HG03575 (cell line): ENCODE measurements at regions not wholly inside any gene's neighbourhood (a gene's known extent, or its start where the extent isn't known, plus 50 kb on each side); places are given as distances from the start of the nearest gene placed in this dataset.
"Not testable (repeated sequence)": the region's sequence is repeated elsewhere in the genome, so short reads cannot be mapped to it uniquely, and the experiment has no call there.

ENCODE experiments used
- ATAC-seq: cut with Tn5 transposase; IDR thresholded peaks from one replicate; pipeline ENCODE4 v1.9.1; 2021; ENCODE audit not compliant: unreplicated experiment, insufficient number of reproducible peaks, low FRiP score; ENCODE audit errors: extremely low read depth

DNA sequence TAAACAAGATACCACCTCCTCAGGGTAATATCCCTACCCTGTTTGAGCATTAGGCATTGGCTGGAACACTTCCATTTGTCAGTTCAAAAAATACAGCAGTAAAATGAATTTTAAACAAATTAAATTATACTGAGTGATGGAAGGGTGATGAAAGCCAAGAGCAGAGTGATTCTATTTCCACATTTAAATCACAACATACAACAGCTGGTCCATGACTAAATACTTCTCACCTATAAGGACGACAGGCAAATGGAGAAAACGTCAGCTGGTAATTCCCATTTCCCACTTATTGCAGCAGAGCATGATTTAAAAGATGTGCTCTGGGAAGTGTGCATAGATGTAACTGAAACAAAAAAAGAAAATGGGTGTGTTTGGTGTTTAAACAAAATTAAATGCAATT, 543.6 kb upstream of the DAB2 start:
- ATAC-seq = no peak

DNA sequence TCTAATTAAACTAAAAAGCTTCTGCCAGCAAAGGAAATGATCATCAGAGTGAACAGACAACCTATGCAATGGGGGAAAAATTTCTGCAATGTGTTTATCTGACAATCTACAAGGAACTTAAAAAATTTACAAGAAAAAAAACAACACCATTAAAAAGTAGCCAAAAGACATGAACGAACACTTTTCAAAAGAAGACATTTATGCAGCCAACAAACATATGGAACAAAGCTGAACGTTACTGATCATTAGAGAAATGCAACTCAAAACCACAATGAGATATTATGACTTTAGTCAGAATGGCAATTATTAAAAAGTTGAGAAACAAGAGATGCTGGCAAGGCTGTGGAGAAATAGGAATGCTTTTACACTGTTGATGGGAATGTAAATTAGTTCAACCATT, 530.4 kb upstream of the DAB2 start:
- no peak for ATAC-seq

- ATAC-seq = no peak
These were observed 526.3 kb upstream of the DAB2 start for GRCh38 chr5:39951070-39951469.

- peak; percentile 77 for ATAC-seq
These were observed 524.2 kb upstream of the DAB2 start for GRCh38 chr5:39948867-39949468.

DNA sequence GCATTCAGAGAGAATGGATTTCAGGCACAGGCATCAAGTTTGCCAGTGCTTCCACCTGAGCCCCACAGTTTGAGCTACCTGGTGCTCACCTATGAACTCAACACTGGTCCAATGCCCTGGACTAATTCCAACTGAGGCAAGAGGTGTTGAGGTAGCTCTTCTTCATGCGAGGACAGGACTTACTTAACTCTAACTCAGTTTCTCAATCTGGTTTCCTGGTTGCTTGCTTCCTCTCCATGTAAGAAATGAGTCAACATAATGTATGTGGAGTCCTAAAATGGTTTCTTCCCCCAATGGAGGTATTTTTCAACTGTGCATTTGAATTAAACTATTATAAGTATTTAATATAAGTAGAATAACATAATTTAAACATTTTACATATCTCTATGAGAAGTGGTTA, 523.6 kb upstream of the DAB2 start:
- no peak for ATAC-seq

DNA sequence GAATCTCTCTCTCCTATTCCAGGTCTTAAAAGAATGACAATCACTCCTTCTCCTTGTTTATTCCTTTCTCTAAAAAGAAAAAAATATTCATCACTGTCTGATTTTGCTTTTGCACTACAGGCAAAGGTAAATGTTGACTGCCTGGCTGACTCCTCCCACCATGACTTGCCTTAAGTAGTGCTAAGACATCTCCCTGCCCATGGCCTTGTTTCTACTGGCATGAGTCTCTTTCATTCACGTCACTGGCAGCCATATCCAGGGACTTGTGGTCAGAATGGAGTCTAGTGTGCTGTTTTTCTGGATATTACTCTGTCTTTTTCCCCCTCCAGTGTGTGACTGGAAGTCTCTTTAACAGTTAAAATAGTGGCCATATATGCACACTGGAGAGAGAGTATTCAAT, 522.9 kb upstream of the DAB2 start:
- ATAC-seq = no peak

DNA sequence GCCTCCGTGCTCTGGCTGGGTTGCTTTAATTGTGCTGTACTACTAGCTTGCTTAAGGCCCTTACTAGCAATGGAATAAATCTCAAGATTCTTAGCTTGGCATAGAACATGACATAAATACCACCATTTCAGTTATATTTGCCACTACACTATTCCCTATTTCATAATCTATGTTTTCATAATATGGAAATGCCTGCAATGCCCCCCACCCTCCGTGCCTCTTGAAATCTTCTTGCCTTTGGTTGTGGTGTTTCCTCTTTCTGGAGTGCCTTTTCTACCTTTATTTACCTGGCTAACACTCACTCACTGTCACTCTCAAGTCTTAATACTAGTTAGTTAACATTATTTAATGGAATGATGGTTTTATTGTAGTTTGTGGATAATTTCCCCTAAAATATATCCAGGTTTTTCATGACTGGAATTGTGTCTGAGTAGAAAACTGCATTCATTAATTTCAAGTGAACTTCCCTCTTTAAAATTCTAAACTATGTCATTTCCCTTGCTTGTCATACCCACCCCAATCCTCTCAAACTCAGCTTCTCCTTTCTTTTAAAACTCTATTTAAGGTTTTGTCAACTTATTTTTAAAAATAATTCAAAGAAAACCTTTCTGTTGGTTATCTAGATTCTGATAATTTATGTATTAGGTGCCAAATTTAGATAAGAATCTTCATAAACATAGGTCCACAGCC, 521.7 kb upstream of the DAB2 start:
- no peak for ATAC-seq

DNA sequence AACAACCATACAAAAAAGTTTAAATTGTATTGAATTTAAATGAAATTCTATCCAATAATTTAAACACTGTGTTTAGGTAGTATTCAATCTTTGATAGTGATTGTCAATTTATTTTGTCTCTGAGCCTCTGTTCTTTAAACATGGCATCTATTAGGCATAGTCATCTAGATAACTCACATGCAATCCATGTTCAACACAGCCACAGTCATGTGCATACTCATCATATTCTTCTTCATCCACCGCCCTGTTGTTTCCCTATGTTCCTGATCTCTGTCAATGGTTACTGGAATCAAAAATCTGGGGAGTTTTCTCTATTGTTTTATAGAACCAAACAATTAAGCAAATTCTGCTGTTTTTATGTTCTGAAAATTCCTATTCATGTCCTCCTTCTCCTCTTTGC, 521.1 kb upstream of the DAB2 start:
- ATAC-seq = no peak

DNA sequence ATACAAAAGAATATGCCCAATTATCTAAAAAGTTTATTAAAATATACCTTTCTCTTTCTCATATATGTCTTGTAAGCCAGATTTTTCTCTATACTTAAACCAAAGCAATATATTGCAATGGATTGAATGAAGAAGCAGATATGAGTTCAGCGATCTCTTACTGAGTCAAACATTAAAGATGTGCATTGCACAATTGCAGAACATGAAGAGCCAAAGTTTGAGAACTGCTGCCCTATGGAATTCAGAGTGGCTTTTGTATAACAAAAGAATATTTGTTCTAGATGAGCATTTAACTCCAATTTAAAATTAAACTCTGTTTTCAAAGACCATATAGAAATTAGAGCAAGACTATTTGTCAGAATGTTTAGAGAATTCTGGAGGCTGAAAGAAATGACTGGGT, 519.0 kb upstream of the DAB2 start:
- no peak for ATAC-seq

GRCh38 chr5:39942606-39943005, 517.8 kb upstream of the DAB2 start:
- ATAC-seq = no peak

DNA sequence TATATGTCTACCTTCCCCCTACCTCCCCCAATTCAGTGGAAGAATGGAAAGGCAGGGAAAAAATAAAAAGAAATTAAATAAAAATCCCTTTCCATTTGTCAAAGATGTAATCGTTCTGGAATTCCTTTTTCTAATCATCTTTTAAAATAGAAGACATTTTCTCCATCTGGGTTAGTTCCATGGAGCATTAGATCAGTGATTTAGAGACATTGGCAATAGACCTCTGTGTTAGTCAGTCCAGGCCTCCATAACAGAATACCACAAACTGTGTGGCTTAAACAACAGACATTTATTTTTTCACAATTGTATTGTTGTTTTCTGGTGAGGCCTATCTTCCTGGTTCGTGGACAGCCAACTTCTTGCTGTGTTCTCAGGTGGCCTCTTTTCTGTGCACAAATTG, 516.6 kb upstream of the DAB2 start:
- ATAC-seq = no peak

DNA sequence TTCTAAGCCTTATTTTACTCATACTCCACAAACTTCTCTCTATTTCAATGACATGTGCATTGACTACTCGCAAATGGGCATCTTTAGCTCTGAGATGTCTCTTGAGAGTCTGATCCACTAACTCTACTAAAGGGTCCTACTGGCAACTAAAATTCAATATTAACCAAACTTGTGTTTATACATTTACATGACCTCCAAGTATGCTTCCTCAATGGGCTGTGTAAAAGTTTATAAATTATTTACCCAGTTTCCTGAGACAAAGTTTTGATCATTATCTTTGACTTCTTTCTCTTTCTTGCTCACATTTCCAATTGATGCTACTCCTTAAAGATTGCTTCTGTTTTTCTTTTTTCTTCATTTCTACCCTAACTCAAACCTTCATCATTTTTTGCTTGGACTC, 510.1 kb upstream of the DAB2 start:
- ATAC-seq = no peak

- ATAC-seq = no peak
These were observed 508.3 kb upstream of the DAB2 start for GRCh38 chr5:39933061-39933460.

DNA sequence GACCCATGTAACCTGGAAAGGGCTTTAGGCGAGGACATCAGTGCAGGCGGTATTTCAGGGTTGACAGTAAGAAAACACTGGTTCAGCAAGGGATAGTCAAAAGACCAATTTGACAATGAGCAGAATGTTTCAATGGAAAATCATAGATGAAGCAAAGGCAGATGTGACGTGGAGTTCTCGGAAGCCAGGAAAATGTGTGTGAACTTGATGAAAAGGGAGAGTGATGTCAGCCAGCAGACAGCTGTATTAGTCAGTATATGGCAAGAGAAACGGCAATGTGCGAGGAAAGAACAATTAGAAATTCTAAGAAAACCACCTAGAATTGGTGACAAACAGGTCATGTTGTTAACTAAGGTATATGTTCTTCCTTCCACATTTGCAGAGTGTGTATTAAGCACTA, 503.9 kb upstream of the DAB2 start:
- no peak for ATAC-seq

DNA sequence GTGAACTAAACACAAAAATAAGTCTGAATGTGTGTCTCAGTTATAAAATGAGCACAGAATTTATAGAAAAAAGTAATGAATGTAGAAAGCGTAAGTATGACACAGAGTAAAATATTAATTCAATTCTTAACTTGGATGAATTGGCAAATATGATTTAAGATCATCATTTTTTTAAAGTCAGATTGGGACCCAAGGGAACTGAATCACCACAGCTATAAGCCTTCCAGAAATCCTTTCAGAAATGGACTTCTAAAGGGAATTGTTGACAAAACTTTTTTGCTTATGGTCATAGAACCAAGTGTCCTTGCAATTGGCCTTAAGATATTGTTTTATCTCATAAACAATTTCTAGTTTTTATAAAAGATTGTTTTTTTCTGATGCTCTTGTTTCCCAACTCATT, 495.1 kb upstream of the DAB2 start:
- no peak for ATAC-seq

GRCh38 chr5:39912906-39913305, 488.1 kb upstream of the DAB2 start:
- ATAC-seq = no peak

GRCh38 chr5:39907267-39907951, 482.6 kb upstream of the DAB2 start:
- ATAC-seq = not testable (repeated sequence)

- ATAC-seq = no peak
These were observed 481.4 kb upstream of the DAB2 start for GRCh38 chr5:39906146-39906545.

GRCh38 chr5:39905356-39905755, 480.6 kb upstream of the DAB2 start:
- ATAC-seq = no peak

GRCh38 chr5:39902626-39903025, 477.8 kb upstream of the DAB2 start:
- ATAC-seq = no peak

DNA sequence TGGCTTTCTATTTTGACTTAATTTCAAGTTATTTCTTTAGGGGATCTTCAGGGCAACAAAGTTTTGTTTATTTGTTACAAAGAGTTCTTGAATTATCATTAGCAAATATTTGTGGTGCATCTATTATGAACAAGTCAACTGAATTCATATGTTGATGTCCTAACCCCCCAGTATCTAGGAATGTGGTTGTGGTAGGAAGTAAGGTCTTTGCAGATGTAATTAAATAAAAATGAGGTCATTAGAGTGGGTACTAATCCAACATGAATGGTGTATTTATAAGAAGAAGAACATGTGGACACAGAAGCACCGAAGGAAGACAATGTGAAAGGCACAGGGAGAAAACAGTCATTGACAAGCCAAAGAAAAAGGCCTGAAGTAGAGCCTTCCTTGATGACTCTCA, 474.0 kb upstream of the DAB2 start:
- ATAC-seq = no peak
